Stimulated activated CD4-positive, alpha-beta T cell treated with anti-CD3 and anti-CD28 coated beads, Interleukin-12 subunit alpha, Interleukin-12 subunit beta, amount 100 ng/mL, for 24 hours (primary cell): ENCODE measurements at regions not wholly inside any gene's neighbourhood (a gene's known extent, or its start where the extent isn't known, plus 50 kb on each side); places are given as distances from the start of the nearest gene placed in this dataset.
"Not testable (repeated sequence)": the region's sequence is repeated elsewhere in the genome, so short reads cannot be mapped to it uniquely, and the experiment has no call there.

Experiments
- DNase-seq, 2 experiments: peaks; one replicate each; pipeline ENCODE4 v3.0.0-alpha.2; 2020; ENCODE audit warnings: low read depth in 2 of 2

DNA sequence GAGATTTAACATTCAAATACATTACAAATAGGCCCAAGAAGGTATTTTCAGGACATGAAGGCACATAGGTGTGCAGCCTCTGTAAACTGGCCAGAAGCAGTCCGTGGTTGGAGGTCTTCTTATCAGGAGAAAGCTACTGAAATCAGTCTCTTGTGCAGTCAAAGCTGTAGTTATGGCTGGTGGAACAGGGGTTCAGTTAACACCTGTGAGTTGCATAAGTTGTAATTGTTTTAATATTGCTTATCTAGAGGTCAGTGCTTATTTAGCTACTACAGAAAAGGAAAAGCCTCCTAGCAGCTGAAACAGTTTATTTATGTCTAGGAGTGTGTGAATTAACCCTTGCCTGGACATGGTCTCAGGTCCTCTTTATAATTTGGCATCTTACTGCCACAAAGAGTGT, 377.6 kb upstream of the MDGA2 start:
- DNase-seq: no peak

DNA sequence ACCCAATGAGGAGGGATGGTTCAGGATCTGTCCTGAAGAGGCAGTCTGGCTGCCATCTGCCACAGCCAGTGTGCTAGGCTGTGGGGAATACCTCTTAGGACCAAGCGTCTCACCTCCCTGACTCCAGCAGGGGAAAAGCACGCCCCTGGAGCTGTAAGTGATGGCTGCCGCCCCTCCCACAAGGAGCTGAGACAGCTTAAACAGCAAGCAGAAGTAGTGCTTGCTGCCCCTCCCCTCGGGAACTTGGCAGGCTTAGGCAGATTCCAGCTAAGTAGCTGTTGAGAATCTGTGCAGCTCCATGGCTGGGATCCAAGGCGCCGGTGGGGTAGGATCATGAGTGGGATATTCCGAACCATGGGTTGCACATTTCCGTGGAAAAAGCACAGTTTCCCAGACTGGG, 360.4 kb upstream of the MDGA2 start:
- DNase-seq: no peak

DNA sequence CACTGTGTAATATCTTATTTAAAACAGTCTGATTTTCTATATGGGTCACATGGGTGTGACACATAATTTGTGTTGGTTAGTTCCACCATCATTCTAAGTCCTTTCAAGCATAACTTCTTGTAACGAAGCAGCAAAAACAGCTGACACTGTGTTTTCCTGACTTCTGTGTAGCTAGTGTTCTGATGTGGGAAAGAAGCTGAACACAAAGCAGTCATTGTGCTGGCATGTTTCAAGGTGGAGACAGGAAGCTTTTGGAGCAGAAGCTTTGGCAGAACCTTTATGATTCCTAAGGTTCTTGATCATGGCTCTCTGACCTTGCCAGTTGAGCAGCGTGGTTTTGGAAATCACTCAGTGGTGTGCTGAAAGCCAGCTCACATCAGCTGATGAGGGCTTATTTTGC, 351.7 kb upstream of the MDGA2 start:
- DNase-seq: no peak

DNA sequence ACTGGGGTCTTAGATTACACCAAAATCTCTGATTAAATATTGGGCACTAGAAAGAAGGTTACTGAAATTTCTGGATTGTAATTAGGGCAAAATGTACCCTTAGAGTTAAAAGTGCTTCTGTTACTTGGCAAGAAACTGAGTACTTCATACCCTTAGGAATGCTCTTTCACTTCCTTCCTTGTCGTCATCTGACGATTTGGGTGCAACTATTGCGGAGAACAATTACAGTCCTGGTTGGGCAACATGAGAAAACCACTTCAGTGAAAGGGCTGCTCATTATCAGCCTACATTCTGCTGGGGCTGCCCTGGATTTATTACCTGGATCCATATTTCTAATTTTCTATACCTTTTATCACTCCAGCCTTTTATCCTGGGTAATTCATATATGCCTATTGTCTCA, 348.5 kb upstream of the MDGA2 start:
- no peak for DNase-seq

DNA sequence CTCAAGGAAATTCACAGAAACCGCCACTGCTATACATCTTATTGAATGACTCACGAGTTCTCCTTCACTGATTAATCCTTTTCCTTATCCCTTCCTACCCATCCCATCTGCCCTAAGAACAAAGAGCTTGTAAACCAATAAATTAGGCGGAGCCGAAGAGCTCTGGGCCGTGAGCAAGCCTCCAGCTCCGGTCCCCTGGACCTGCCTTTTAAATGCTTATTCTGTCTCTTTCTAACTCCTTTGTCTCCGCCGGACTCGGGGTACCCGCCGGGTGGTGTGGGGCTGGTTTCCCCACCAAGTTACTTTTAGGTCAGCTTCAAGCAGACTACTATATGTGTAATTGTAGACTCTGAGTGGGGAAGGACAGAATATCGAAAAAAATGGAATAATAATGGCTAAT, 336.1 kb upstream of the MDGA2 start:
- not testable (repeated sequence) for DNase-seq

DNA sequence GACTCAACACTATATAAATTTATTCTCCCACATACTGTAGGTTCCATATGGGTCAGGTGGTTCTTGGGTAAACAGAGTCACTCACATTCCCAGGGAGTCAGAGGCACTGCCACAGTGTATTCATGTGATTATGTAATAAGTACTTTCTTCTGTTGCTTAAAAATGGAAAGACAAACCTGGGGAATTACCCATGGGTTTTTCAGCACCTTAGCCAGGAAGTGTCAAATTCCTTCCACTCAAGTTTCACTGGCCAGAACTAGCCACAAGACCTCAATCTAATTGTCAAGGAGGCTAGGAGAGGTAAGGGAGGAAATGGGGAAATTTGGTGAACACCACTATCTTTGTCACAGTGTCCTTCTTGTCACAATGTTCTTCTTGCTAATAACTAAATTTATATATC, 333.2 kb upstream of the MDGA2 start:
- DNase-seq: no peak

DNA sequence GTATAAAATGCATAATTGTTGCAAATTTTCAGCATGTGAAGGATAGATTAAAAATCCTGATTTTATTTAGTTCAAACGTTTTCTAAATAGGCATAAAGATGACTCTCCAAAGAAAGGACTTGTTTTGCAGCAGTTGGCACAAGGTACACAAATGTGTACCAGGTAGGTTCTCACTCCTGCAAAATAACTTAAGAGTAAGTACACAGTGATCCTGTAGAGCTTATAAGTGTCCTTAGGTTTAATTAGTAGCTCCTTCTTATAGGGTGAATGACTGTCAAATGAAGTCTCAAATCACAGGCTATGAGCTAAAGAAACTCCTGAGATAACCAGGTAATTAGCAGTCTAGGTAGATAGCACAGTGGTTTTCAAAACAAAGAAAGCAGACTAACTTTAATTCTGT, 330.6 kb upstream of the MDGA2 start:
- no peak for DNase-seq

DNA sequence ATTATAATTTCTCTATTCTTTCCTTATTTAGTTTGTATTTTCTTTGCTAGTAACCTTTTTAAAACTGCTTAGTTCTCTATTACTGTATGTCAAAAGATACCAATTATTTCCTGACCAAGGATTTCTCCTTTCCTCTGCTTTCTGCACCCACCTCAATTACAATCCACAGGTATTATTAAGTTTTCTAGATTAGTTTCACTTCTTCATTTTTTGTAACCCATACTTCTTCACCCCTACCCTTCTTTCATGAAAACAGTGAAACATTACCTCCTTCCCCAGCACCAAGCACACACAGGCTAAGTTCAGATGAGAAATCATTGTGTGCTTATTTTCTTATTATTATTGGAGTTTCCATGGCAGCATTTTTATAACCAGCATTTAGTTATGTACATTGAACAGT, 318.5 kb upstream of the MDGA2 start:
- DNase-seq: no peak

DNA sequence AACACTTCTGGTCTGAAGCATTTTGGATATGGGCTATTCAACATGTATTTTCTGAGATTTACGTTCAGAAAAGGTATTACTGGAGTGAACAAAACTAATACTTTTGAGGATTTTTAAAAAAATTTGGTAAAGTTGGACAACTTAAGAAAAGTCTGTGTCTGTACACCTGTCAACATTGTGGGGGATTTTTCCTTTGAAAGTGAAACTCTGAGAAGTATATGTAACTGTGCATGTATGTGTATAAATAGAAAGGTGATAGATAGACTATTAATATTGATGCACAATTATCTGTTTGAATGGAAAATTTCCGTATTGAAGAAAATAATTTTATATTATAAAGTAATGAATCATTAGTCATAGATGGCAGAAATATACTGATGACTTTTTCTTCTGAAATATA, 312.8 kb upstream of the MDGA2 start:
- no peak for DNase-seq

DNA sequence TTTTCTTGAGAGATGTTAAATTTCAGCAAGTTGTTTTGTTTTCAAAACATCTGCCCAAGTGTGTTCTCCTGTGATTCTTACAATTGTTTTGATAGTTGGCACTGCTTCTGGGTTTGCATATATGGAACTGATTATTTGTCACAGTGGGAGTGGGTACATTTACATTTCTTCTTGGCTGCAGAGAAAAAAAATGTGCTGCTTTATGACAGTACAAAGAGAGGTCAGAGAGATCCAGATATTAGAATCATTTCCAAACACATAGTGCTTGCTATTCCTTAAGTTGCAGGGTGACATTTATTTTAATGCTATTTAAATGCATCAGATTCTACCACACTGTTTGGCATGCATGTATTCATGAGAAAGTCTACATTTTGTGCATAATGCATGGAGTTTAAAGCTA, 303.5 kb upstream of the MDGA2 start:
- DNase-seq: no peak

DNA sequence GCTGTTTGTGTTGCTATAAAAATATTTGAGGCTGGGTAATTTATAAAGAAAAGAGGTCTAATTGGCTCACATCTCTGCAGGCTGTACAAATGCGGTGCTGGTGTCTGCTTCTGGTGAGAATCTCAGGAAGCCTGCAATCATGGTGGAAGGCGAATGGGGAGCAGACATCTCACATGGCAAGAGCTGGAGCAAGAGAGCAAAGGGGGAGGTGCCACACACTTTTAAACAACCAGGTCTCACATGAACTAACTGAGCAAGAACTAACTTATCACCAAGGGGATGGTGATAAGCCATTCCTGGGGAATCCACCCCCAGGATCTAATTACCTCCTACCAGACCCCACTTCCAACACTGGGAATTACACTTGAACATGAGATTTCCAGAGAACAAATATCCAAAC, 300.7 kb upstream of the MDGA2 start:
- DNase-seq: no peak

DNA sequence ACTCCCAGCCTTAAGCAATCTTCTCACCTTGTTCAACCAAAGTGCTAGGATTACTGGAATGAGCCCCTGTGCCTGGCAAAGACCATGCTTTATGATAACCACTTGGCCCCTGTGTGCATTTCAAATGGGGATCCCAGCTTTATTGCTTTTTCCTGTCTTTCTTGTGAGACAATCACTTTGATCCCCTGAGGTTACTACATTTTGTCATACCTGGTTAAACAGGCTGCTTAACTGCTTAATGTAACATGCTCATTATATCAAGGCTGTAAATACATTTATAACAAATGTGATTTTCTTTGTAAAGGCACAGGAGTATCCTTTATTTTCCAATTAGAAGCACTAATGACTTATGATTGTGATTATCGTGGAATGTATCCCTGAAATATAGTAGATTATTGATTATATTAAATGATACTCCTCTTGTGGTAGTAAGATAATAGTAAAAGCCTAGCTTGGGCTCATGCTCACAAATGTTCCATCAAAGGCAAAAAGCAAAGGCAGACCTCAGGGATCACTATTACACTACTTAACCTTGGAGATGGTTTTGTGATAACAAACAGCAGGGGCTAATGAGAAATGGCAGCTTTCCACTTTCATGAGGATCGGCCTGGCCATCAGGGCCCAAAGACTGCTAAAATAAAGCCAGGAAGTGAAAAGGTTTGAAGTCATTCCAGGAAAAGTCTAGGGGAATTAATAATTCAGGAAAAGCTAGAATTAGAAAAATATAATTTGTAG, 290.8 kb upstream of the MDGA2 start:
- DNase-seq: no peak

DNA sequence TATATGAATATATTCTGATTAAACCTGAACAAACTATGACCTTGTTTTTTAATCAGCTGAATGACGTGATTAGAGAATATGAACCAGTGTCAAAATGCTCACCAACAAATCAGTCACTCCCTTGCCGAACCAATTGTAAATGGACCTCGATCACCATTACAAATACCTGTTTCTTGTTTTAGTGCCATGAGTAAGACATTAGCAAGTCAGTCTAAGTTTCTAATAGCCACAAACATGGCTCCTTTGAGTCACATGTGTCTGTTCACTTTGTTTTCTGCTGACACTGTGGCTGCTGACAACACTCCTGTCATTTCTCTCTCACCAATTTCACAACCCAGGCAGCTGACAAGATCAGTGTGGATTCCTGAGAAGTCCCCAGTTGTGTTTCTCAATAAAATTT, 286.2 kb upstream of the MDGA2 start:
- no peak for DNase-seq

DNA sequence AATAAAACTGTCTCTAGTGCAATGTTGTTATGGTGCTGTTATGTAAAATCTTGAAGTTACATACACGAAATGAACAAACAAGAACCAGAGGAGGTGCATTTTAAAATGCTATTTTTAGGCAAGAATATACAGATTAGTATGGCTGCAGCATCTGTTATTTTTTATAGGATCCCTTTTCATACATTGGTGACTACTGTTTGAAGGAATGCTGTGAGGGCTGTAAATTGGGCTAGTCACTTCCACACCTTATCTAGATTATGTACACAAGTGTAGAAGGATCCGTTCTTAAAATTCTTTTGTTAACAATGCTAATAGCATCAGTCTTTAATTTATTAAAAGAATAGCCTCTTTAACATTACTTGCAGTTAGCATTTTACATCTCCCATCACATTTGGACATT, 284.3 kb upstream of the MDGA2 start:
- no peak for DNase-seq

DNA sequence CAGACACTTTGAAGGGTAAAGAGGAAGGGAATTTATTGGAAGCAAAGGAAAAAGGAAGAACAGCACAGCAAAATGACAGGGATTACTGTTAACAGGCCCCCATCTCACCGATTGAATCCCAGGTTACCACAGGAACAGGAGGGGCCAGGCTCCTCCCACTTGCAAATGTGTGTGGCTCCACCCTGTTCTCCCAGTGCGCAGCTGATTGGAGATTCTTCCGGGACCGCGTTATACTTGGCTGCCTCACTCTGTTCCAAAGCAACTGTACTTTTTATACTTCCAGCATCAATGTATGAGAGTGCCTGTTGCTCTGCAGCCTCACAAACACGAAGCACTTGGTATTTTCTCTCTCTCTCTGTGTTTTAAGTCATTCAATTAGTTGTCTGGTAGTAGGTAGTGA, 273.6 kb upstream of the MDGA2 start:
- no peak for DNase-seq

DNA sequence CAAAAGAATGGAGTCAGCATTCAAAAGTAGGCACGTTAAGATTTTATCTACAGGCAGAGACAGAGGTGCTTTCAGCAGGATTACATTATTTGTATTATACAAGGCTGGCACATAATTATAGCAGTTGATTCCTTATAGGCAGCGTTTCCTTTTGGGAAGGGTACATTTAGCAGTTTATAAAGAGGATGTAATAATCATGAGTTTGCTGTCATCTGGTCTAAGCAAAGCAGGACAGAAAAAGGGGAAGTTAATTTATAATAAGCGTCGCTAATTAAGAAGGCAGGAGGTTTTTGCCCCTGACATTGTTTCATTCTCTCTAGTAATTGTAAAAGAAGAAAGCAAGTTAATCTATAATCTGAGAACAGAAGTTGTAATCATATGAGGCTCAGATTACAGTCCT, 259.9 kb upstream of the MDGA2 start:
- no peak for DNase-seq

DNA sequence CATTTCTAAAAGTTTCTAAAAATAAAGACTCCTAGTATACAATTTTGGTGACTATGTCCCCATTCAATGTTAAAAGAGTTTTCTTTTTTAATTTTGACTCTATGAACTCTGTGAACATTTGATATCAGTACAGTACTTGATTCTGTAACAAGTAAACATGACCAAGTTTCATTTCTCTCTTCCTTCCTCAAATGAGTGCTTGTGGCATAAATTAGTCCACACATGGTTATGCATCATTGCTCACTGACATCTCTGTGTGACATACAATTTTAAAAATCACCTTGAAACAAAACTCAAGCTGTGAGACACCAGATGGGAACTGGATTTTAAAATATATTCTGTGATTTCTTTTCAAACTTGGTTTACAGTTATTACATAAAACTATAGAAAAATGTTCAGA, 253.9 kb upstream of the MDGA2 start:
- no peak for DNase-seq

DNA sequence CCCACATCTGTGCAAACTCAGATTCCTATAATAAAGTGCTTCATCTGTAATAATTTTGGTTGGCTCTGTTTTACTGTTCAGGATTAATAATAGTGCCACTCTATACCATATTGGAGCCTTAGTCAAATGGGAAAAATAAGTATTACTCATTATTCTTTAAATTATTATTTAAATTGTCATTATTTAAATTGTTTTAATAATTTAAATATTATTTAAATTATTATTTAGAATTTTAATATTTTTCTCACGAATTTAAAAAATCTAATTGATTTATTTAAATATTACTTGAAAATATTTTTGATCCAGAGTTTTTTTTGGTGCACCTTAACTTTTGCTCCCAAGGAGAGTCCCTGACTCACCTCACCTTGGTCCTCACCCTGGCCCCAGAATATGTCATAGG, 245.7 kb upstream of the MDGA2 start:
- DNase-seq: no peak

DNA sequence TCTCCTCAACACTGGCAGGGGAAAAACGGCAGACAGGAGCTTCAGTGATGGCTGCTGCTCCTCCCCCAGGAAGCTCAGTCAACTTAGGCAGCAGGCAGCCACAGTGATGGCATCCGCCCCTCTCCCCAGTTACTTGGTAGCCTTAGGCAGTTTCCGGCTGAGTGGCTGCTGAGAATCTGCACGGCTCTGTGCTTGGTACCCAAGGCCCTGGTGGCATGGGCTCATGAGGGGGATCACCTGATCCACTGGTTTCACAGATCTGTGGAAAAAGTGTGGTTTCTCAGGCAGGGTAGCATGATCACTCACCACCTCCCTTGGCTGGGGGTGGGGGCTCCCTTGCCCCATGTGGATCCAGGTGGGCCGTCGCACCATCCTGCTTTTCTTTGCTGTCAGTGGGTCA, 244.6 kb upstream of the MDGA2 start:
- DNase-seq: no peak

DNA sequence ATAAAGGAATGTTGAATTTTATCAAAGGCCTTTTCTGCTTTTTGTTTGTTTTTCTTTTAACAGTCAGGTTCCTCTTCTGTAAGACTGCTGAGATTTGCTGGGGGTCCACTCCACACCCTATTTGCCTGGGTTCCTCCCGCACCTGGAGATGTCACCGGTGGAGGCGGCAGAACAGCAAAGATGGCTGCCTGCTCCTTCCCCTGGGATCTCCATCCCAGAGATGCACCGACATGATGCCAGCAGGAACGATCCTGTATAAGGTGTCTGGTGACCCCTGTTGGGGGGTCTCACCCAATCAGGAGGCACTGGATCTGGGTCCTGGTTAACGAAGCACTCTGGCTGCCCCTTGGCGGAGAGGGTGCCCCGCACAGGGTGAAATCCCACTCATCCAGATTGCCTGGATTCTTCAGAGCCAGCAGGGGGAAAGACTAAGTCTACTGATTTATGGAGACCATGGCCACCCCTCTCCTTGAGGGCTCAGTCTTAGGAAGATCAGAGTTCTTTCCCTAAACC, 244.0 kb upstream of the MDGA2 start:
- no peak for DNase-seq

DNA sequence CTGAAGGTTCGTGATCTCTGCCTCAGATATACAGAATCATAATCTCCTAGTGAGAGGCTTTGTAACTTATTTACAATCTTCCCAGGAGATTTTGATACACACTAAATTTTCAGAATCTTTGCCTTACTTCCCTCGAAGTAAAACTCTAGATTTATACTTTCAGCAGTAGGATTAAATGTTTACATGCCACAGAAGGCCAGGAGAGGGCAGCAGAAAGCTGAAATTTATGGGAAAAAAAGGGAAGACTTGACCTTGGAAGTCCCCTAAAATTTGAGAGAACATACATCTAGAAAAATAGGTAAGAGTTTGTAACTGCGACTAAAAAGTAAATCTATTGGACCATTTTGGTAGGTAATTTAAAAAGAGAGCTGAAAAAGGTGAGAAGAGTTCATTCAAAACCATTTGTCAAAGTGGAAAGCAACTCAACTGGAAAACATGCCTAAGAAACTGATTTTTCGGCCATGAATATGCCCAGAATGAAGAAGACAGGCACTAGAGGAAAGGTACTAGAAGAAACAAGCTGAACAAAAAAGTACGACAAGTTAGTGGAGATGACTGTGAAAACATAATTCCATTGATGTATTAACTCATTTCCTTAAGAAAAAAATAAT, 242.0 kb upstream of the MDGA2 start:
- DNase-seq: no peak

DNA sequence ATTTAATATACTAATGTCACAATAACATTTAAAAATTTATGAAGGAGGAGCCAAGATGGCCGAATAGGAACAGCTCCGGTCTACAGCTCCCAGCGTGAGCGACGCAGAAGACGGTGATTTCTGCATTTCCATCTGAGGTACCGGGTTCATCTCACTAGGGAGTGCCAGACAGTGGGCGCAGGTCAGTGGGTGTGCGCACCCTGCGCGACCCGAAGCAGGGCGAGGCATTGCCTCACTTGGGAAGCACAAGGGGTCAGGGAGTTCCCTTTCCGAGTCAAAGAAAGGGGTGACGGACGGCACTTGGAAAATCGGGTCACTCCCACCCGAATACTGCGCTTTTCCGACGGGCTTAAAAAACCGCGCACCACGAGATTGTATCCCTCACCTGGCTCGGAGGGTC, 225.7 kb upstream of the MDGA2 start:
- DNase-seq: not testable (repeated sequence)

DNA sequence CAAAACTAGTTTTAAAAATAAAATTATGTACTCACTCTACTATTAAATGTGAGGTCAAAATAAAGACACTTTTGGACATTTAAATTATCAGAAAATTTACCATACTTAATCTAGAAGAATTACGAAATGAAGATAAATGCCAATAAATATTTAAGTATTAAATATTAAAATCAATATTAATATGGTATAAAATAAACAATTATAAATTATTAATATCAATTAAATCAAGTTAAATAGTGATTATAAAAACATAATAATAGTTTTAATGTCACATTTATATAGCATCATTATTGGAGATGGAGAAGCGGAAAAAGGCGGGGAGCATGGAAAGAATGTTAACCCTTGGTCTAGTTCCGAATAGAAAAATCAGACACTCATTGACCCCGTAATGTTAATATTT, 224.3 kb upstream of the MDGA2 start:
- no peak for DNase-seq

DNA sequence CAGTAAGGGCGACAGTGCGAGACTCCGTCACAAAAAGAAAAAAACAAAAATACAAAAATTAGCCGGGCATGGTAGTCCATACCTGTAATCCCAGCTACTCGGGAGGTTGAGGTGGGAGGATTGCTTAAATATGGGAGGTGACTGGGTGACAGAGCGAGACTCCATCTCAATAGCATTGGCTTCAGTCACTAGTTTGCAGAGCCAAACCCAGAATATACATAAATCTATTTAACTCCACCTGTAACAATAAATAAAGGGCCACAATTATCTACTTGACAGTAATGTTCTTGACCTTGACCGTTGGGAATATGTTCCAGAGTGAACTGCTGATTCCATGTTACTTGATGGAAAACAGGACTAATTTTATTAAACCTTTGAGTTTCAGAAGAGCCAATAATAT, 198.9 kb upstream of the MDGA2 start:
- DNase-seq: no peak
